ENCODE measurements at regions not wholly inside any gene's neighbourhood (a gene's known extent, or its start where the extent isn't known, plus 50 kb on each side); places are given as distances from the start of the nearest gene placed in this dataset.

GRCh38 chr12:123070267-123071081 lies 80.4 kb downstream of the PITPNM2 start:
- no peak for TF ChIP-seq CTCF (conservative IDR thresholded peaks at IDR 0.05)
- TF ChIP-seq EZH2 (IDR thresholded peaks at IDR 0.05; ENCODE audit: low read depth) = no peak
